ENCODE measurements at regions not wholly inside any gene's neighbourhood (a gene's known extent, or its start where the extent isn't known, plus 50 kb on each side); places are given as distances from the start of the nearest gene placed in this dataset.

DNA sequence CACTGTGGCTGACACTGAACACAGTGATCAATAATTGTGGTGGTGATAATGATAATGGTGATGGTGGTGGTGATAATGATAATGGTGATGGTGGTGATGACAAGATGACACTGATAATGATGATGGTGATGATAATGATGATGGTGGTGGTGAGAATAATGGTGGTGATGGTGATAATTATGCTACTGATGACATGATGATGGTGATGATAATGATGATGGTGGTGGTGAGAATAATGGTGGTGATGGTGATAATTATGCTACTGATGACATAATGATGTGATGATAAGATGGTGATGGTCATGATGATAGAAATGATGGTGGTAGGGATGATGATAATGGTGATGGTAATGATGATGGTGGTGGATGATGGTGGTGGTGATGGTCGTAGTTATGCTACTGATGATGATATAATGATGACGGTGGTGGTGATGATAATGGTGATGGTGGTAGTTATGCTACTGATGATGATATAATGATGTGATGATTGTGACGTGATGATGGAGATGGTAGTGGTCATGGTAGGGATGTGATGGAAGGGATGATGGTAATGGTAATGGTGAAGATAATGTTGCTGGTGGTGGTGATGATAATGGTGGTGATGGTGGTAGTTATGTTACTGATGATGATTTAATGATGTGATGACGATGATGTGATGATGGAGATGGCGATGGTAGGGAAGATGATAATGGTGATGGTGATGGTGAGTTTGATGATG lies 356.5 kb upstream of the CDH4 start:
- DNase-seq (ENCODE audit: low read depth in 2 of 2): no peak

DNA sequence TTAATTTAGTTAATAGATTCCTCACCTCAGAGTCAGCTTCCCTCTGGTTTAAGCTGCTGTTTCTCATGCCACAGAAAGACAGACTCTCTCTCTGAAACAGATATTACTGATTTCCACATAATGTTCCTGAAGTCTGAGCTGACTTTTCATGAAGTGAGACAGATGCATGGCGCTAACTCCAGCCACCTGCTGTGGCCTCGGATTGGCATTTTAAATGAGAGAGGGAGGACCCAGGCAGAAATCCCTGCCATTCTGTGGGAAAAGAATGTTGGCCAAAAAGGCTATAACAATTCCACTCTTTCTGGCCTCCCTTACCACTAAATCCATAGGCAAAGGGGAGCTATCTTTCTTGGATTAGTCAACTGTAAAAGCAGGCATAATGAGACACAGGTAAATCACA lies 354.1 kb upstream of the CDH4 start:
- no peak for DNase-seq (ENCODE audit: low read depth in 2 of 2)

DNA sequence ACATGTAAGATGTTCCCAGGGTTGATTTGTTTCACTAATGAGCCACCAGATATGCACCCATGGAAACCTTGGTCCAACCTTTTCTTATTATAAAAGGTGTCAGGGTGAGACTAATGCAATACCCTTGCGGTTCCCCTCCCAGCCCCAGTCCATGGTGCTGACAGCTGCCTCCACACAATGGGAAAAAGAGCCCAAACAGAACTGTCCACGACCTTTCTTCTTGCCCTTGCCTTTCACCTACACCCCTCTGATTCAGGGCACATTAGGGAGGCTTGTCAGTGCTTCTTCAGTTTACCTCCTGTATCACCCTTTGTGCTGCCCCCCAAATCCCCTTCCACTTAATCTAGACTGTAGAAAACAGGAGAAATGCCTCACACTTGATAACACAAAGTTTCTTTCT lies 352.7 kb upstream of the CDH4 start:
- DNase-seq (ENCODE audit: low read depth in 2 of 2): no peak

DNA sequence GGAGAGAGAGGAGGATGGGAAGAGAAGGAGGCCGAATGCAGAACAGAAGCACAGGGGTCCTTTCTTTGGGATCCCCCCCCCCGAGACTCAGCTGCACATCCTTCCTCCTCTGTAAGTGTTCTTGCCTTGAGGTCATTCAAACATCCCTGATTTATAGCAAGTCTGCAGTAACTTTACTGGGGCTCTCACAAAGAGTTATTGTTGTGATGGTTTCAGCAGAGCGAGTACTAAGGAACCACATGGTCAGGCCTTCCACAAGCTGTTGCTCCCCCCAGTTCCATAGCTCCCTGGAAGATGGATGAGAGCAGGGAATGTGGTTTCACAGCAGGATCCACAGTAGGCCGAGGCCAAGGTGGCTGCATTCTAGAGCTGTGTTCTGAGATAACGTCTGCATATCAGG lies 351.4 kb upstream of the CDH4 start:
- no peak for DNase-seq (ENCODE audit: low read depth in 2 of 2)

DNA sequence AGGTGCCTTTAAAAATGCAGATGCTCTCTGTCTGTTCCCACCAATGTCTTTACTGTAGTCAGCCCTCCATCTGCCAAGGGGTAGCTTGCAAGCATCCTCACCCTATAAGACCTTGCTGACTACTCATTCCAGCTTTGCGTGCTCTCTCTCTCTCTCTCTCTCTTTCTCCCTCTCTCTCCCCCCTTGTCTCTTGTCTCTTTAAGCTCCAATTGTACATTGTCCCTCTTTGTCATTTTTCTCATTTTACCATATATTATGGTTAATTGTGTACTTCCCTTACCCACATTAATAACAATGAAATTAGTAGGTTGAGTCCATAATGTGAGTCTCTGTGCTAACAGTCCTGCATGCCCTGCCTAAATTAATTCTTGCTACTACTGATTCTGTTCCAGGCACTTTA lies 350.2 kb upstream of the CDH4 start:
- DNase-seq (ENCODE audit: low read depth in 2 of 2): no peak

DNA sequence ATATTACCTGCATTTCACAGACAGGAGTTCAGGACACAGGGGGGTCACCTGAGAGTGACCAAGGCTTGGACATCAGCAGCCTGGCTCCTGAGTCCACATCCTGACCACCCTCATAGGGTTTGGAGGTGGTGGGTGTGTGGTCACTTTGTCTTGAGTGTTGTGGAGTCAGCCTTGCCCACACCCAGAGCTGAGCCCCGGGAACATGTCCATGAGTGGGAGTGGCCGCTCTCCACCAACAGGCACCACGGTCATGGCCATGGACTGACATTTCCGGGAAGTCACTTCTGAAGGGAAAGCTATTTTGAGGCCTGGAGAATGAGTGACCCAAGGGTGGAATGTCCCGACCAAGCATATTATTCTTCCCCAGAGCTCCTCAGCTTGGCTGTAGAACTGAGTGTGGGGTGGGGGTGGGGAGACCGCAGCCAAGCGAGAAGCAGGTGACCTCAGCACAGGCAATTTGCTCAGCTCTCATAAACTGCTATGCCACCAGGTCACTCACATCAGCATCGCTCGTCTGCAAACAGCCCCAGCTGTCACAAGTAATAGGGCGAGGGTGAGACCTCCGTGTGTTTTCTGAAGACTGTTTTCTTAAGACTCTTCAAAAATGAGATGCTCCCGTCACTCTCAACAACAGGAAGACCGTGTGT lies 348.6 kb upstream of the CDH4 start:
- no peak for DNase-seq (ENCODE audit: low read depth in 2 of 2)

DNA sequence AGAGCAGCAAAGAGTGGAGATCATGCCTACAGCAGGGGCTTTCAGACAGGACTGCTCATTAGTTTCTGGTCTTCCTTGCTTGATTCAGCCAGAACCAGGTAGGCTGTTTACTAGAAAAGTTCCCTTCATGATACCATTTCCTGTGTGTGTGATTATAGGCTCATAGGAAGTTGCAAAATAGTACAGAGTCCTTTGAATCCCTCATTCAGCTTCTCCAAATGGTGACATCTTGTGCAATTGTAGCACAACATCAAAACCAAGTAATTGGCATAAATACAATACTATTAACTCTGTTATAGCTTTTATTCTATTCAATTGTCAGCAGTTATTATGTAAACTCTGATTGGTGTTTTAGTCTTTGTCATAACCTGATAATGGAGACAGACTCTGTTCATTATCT lies 347.3 kb upstream of the CDH4 start:
- DNase-seq (ENCODE audit: low read depth in 2 of 2): no peak

DNA sequence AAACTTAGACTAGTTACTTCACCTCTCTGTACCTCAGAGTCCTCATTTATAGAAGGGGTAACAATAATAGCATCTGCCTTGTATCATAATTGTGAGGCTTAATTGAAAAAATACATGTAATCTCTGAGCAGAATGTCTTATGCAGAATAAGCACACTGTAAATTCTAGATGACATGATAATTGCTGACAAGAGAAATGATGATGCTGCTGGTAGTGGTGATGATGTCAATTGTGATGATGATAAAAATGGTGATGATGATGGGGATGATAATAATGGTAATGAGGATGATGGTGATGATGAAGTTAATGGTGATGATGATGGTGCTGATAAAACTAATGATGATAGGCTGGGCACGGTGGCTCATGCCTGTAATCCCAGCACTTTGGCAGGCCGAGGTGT lies 346.1 kb upstream of the CDH4 start:
- no peak for DNase-seq (ENCODE audit: low read depth in 2 of 2)

DNA sequence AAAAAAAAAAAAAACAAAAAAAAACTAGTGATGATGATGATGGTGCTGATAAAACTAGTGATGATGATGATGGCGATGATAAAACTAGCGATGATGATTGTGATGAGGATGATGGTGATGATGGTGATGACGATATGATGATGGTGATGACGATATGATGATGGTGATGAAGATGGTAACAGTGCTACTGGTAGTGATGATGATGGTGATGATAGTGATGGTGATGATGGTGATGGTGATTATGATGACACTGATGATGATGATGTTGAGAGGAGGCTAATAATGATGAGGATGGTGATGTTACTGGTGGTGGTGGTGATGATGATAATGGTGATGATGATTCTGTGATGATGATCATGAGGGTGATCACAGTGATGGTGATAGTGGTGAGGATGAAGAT lies 345.5 kb upstream of the CDH4 start:
- DNase-seq (ENCODE audit: low read depth in 2 of 2): no peak

DNA sequence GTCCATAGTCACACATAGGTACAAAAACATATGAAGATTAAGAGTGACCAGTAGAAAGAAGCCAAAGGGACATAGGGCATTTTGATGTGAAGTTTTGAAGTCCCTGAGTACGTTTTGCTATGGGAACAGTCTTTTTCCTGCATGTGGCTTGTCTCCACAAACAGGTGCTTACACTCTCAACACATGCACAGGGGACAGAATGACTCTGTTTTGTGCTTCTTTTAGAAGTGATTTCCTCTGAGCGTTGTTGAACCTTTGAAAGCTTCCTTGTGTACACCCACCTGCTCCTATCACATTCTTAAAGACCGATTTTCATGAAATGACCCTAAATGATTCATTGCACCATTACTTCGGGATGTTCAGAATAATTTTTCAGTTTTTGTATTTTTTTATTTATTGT lies 338.8 kb upstream of the CDH4 start:
- DNase-seq (ENCODE audit: low read depth in 2 of 2): no peak

DNA sequence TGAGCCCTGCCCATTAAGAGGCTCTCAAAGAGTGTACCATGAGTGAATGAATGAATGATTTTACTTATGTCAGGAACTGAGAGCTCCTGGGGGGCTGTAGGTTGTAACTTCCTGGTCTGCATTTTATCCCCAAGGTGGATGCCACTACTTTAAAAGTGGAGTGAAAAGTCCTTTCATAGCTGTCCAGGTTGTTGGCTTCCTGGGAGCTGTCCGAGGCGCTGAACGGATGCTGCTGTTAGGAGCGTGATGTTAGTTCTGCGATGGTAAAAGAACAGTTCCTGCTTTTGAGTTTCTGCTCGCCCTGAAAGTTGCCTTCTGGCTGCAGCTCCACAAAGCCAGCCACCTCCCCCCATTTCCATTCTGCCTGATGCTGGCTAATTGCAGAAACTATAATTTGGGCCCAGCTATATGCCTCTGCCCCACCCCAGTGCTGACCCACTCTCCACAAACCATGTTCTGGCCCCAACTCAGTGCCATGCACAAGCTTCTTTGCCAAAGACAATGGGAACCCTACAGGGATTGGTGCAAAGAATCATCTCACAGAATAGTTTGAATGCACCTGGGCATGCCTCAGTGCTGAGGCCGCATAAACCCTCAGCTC lies 330.9 kb upstream of the CDH4 start:
- DNase-seq (ENCODE audit: low read depth in 2 of 2): no peak

DNA sequence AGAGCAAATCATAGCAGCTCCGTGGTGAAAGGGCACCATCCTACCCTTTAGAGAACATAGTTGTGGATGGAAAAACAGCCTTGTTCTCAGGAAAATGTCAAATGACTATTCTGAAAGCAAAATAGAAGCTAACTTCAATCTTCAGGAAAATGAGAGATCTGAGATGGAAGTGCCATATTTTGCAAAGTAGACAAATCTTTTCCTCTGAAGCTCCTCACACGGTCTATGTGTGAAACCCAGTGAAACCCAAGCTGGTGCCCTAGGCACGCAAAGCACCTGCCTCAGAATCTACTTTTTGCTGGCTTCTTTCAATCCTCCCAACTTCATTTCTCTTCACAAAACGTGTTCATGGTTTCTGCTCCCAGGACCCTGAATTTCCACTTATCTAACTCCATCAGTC lies 325.2 kb upstream of the CDH4 start:
- no peak for DNase-seq (ENCODE audit: low read depth in 2 of 2)

DNA sequence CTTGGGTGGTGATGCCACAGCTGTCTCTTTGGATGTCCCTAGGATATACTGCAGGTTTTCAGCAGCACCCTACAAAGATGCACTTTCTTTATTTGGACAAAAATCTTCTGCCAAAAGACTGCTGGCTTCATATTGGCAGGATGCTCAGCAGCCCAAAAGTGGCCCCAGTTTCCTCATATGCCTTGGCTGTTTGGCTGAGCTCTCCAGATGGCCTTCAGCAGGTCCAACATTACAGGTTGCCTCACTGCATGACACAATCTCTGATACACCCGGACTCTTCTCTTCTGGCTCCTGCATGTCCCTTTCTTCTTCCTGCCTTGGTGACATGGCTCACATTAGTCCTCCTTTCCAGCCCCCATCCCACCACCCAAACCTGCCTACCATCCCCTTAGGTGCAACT lies 323.7 kb upstream of the CDH4 start:
- no peak for DNase-seq (ENCODE audit: low read depth in 2 of 2)

DNA sequence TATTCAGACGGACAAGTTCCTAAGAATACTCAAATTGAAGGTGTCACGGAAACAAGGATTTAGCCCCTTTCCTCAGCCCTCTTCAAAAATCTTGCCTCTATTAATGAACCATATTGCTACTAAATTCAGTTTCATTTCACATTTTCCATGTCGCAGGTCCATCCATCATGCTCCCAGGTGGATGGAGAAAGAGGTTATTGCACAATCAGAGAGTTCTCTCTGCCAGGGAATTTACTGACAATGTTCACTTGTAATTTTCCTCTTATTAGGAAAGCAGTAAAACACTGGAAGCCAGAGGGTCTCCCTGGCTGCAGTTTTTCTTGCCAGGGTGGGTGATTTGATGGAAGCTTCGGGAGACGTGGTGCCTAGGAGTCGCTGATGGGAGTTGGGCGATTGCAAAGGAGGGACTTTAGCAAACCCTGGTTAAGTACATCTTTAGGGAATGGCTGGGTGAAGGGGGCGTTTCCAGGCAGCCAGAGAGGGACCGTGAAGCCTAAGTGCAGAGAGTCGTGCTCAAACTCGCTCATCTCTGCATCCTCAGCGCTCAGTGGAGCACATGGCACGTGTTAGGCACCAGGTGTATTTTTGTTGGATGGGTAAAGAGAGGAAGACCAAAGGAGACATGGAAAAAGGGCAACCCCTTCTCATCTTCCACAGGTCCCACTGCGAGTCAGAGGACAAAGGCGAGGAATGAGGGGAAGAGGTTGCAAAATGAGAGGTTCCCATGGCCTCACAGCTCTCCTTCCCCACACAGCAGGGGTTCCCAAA lies 321.9 kb upstream of the CDH4 start:
- DNase-seq (ENCODE audit: low read depth in 2 of 2): no peak

DNA sequence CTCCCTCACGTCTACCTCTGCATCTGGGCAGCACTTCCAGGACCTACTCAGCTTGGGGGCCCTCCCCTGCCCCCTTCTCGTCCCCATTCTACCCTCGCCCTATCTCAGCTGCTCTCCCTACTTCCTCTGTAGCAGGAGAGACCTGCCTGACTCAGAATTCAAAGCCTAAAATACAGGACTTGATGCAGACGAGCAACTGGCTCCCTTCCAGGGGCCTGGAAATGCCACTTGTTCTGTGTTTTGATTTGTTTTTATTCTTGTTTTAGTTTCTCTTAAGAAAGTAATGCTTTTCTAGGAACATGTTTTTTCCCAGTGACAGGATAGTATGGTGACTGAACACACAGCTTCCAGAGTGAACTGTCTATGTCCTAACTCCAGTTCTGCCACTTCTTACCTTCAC lies 320.4 kb upstream of the CDH4 start:
- no peak for DNase-seq (ENCODE audit: low read depth in 2 of 2)

DNA sequence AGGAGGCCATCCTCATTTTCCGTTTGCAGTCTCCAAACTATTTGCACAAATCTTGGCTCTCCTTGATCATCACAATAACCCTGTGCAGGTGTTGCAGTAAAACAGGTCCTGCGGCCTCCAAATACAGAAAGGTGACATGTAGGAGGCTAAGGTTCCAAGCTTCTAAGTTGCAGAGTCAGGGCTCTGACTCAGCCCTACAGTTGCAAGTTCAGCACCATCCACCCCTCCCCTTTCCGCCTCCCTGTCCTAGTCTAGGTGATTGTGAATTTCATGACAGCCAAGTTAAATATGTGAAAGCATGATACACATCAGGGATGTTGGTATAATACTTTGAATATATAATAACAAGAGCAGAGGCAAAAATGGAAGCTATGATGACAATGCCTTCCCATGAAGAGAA lies 317.3 kb upstream of the CDH4 start:
- DNase-seq (ENCODE audit: low read depth in 2 of 2): no peak

DNA sequence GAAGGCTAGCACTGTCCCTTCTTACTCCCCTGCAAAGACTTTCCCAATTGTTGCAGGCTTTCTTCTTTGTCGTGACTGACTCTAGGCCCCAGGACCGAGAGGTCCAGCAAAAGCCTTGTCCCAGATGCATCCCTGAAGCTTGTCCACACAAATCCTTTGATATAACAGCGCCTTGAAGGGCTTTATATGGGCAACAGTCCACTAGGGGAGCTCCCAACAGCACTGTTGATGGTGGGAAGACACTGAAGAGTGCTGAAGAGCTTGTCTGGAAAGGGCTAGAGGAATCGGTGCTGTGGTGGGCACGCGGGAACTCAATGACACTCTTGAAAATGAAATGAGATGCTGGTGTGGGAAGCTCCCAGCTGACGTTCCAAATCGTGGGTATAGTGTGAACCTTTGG lies 316.1 kb upstream of the CDH4 start:
- DNase-seq (ENCODE audit: low read depth in 2 of 2): no peak

DNA sequence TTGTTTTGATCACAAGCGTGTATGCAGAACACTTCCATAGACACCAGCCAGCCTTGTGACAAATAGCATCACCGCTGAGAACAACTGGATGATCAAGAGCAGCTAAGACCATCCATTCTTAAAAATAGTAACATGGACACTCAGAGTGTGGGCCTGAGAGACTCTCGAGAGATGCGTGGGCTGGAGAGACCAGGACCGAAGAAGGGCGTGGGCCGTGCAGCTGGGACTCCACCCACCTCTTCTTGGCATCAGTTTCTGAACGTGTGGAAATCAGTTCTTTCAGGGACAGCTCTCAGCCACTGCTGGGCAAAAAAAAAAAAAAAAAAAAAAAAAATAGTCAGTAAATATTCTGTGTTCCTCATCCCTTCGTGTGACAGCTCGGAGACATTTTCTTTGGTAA lies 314.5 kb upstream of the CDH4 start:
- DNase-seq (ENCODE audit: low read depth in 2 of 2): no peak

DNA sequence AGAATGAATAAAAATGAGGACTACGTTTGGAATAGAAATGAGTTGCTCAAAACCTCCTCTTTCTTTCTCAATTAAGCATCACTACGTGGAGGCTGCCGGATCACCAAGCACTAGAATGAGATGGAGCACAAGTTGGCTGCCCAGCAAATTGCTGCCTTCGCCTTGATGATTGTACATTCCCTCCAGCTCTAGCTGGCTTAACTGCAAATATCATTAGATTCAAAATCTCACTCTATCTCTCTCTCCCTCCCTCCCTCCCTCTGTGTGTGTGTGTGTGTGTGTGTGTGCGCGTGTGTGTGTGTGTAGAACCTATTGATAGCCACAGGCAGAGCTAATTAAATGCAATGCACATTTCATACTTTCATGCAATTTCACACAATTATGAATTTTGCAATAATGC lies 310.7 kb upstream of the CDH4 start:
- DNase-seq (ENCODE audit: low read depth in 2 of 2): no peak

DNA sequence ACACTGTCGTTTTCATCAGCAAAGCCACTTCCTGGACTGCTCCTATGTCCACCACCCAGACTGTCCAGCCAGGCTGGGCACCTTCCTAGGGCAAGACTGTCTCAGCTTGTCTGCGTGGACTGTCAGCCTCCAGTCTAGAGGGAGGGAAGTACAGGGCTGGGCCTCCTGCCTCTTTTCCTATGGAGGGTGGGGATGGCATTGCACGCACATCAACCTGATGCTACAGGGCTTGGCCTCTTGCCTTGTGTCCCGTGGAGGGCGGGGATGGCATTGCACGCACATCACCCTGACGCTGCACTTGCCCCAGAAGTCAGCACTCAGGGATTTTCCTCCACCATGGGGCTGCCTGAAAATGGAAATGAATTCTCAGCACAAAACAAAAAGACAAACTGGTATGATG lies 304.2 kb upstream of the CDH4 start:
- DNase-seq (ENCODE audit: low read depth in 2 of 2): no peak

DNA sequence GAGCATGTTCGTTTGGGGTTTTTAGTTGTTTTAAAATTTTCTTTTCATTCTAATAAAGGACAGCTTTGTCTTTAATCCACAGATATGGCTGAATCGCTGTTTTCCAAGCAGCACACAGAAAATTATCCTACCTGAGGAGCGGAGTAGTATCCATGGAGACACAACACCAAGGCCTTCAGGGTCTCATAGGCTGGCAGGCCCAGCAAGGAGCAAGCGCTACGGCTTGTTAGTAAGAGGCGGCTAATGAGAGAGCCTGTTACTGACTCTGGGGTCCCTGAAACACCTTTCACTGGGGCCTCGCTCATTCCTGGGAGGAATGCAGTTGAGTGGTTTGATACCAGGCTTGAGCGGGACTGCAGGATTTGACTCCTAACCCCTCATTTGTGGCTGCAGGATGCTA lies 303.8 kb upstream of the CDH4 start:
- no peak for DNase-seq (ENCODE audit: low read depth in 2 of 2)

DNA sequence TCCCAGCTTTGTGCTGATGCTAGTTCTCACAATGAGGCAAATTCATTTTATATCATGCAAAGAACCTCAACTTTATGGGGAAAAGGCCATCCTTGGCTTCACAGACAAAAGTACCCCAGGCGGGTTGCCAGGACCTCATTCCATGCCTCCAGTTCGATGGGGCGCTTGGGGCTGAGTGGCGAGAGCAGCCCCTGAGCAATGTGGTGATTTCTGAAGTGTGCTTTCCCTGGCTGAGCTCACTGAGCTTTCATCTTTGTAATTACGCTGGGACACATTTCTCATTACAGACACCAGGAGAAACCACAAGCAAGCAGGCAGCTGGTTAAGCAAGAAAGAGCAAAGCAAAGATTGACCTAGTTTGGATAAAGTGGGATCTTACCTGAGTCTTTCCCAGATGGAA lies 301.5 kb upstream of the CDH4 start:
- no peak for DNase-seq (ENCODE audit: low read depth in 2 of 2)

DNA sequence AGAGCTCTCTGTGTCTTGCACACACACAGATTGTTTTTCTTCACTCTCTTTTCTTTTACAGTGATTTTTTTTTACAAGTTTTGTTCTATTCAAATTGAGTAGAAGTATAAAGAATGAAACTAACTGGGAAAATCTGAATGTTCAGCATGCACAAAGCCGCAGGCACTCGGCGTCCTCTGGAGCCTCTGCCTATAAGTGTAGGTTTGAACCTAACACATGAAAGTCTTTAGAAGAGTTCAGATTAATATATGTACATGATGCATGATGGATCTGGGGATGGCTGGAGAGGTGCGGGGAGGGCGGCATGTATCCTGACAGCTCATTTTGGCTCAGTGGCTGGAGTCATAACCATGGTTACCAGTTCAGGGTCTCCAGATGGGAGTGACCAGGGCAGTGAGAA lies 301.1 kb upstream of the CDH4 start:
- DNase-seq (ENCODE audit: low read depth in 2 of 2): no peak
